Panc1 (cell line): ENCODE measurements at regions not wholly inside any gene's neighbourhood (a gene's known extent, or its start where the extent isn't known, plus 50 kb on each side); places are given as distances from the start of the nearest gene placed in this dataset.
"Not testable (repeated sequence)": the region's sequence is repeated elsewhere in the genome, so short reads cannot be mapped to it uniquely, and the experiment has no call there.

Experiments used
- POLR2AphosphoS5 ChIP-seq: IDR thresholded peaks from 2 replicates; pipeline ENCODE4 v1.6.1; 2012; ENCODE audit warnings: mild to moderate bottlenecking, low read depth, low read length, moderate library complexity
- SIN3A ChIP-seq: IDR thresholded peaks from 2 replicates; pipeline ENCODE4 v1.6.1; 2012; ENCODE audit warnings: low read depth, mild to moderate bottlenecking, low read length, moderate library complexity, borderline replicate concordance; ENCODE audit not compliant: insufficient read depth
- TCF7L2 ChIP-seq: IDR thresholded peaks from 2 replicates; pipeline ENCODE4 v1.6.1; 2011; ENCODE audit warnings: mild to moderate bottlenecking, low read depth, low read length, inconsistent platforms
- TF ChIP-seq, protein P1 (sequence below), 2 experiments: IDR thresholded peaks; 2 replicates each; pipeline ENCODE4 v1.6.1; 2011 to 2012; ENCODE audit warnings: low read depth in 2 of 2, control low read depth in 1 of 2, low read length in 1 of 2, mild to moderate bottlenecking in 1 of 2, moderate library complexity in 1 of 2; ENCODE audit not compliant: insufficient read depth in 1 of 2
- TF ChIP-seq, protein P2 (sequence below): fragments of 450-650 bp; IDR thresholded peaks from 2 replicates; pipeline ENCODE4 v1.5.1; 2017; ENCODE audit warnings: mild to moderate bottlenecking

DNA sequence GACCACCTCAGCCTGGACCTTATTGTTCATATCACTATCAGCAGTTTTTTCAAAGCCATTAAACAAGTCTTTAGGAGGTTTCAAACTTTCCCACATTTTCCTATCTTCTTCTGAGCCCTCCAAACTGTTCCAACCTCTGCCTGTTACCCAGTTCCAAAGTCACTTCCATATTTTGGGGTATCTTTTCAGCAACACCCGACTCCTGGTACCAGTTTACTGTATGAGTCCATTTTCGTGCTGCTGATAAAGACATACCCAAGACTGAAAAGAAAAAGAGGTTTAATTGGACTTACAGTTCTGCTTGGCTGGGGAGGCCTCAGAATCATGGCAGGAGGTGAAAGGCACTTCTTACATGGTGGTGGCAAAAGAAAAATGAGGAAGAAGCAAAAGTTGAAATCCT lies 195.9 kb upstream of the NR3C2 start:
- TF ChIP-seq, protein P1, sequence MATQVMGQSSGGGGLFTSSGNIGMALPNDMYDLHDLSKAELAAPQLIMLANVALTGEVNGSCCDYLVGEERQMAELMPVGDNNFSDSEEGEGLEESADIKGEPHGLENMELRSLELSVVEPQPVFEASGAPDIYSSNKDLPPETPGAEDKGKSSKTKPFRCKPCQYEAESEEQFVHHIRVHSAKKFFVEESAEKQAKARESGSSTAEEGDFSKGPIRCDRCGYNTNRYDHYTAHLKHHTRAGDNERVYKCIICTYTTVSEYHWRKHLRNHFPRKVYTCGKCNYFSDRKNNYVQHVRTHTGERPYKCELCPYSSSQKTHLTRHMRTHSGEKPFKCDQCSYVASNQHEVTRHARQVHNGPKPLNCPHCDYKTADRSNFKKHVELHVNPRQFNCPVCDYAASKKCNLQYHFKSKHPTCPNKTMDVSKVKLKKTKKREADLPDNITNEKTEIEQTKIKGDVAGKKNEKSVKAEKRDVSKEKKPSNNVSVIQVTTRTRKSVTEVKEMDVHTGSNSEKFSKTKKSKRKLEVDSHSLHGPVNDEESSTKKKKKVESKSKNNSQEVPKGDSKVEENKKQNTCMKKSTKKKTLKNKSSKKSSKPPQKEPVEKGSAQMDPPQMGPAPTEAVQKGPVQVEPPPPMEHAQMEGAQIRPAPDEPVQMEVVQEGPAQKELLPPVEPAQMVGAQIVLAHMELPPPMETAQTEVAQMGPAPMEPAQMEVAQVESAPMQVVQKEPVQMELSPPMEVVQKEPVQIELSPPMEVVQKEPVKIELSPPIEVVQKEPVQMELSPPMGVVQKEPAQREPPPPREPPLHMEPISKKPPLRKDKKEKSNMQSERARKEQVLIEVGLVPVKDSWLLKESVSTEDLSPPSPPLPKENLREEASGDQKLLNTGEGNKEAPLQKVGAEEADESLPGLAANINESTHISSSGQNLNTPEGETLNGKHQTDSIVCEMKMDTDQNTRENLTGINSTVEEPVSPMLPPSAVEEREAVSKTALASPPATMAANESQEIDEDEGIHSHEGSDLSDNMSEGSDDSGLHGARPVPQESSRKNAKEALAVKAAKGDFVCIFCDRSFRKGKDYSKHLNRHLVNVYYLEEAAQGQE (IDR thresholded peaks at IDR 0.05; ENCODE audit: insufficient read depth in 1 of 2, low read depth in 2 of 2, low read length in 1 of 2) = not testable (repeated sequence)
- TF ChIP-seq TCF7L2, SIN3A, POLR2AphosphoS5: not testable (repeated sequence)
- TF ChIP-seq, protein P2, sequence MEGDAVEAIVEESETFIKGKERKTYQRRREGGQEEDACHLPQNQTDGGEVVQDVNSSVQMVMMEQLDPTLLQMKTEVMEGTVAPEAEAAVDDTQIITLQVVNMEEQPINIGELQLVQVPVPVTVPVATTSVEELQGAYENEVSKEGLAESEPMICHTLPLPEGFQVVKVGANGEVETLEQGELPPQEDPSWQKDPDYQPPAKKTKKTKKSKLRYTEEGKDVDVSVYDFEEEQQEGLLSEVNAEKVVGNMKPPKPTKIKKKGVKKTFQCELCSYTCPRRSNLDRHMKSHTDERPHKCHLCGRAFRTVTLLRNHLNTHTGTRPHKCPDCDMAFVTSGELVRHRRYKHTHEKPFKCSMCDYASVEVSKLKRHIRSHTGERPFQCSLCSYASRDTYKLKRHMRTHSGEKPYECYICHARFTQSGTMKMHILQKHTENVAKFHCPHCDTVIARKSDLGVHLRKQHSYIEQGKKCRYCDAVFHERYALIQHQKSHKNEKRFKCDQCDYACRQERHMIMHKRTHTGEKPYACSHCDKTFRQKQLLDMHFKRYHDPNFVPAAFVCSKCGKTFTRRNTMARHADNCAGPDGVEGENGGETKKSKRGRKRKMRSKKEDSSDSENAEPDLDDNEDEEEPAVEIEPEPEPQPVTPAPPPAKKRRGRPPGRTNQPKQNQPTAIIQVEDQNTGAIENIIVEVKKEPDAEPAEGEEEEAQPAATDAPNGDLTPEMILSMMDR = not testable (repeated sequence)
